HCT116 (cell line): ENCODE measurements at regions not wholly inside any gene's neighbourhood (a gene's known extent, or its start where the extent isn't known, plus 50 kb on each side); places are given as distances from the start of the nearest gene placed in this dataset.

Experiments
- ATAC-seq: fragments of 200-7000 bp; cut with Tn5 transposase; 2 replicates; pipeline ENCODE4 v1.9.1; 2020; ENCODE audit warnings: mild to moderate bottlenecking, moderate library complexity
- BruUV-seq: library from RNA; stranded (reverse); fragments of 400-500 nt; replicated peaks from 2 replicates; lab custom pipeline; 2021; lab: Mats Ljungman, UMichigan
- CTCF ChIA-PET: fragments of 300-600 bp; sonication (Branson Sonifier 250); formaldehyde crosslinking; loops from one replicate; lab custom pipeline; 2021; ENCODE audit warnings: antibody characterized with exemption; lab: Charles Lee
- POLR2A ChIA-PET: fragments of 300-600, 350-600 bp; sonication (Branson Sonifier 250); formaldehyde crosslinking; loops from one replicate; lab custom pipeline; 2021; ENCODE audit warnings: antibody characterized with exemption; lab: Charles Lee
- RAD21 ChIA-PET, 2 experiments: fragments of 300-600 bp; sonication (Branson Sonifier 250); formaldehyde crosslinking; loops; one replicate each; lab custom pipeline; 2023; ENCODE audit warnings: low total read pairs in 2 of 2; ENCODE audit not compliant: uncharacterized antibody in 2 of 2, unreplicated experiment in 2 of 2, low non-redundant PET in 1 of 2; lab: Charles Lee
- DNase-seq: peaks from one replicate; pipeline ENCODE4 v3.0.0-alpha.2; 2010; ENCODE audit warnings: low read depth, low spot score
- H2AFZ ChIP-seq: fragments of 200-600 bp; shearing (Covaris generic), sonication (generic); 2 replicates; pipeline ENCODE4 v1.6.1; 2017; ENCODE audit warnings: low read depth, mixed run types, mixed read lengths, antibody characterized with exemption, low read length; ENCODE audit not compliant: poor library complexity, severe bottlenecking
- H3K27ac ChIP-seq: 2 replicates; pipeline ENCODE4 v1.5.1; 2012; ENCODE audit warnings: low read depth, low read length
- H3K27me3 ChIP-seq: fragments of 200-600 bp; sonication (generic); 2 replicates; pipeline ENCODE4 v1.6.1; 2016; ENCODE audit warnings: mixed run types, low read length, mixed read lengths; ENCODE audit not compliant: insufficient read depth
- H3K36me3 ChIP-seq, 2 experiments: fragments of 200-500 bp in 1 of 2; fragments of 200-600 bp in 1 of 2; sonication (Bioruptor generic) in 1 of 2; sonication (generic) in 1 of 2; 2 replicates each; pipeline versions ENCODE4 v1.5.1 to v1.6.1; 2014 to 2016; ENCODE audit warnings: low read length in 2 of 2, inconsistent platforms in 1 of 2, mixed read lengths in 1 of 2, mixed run types in 1 of 2; ENCODE audit not compliant: insufficient read depth in 2 of 2, control insufficient read depth in 1 of 2
- H3K4me1 ChIP-seq, 2 experiments: fragments of 200-600 bp in 1 of 2; sonication (generic) in 1 of 2; 2 replicates each; pipeline versions ENCODE4 v1.5.1 to v1.6.1; 2012 to 2017; ENCODE audit warnings: low read length in 2 of 2, inconsistent platforms in 1 of 2, mild to moderate bottlenecking in 1 of 2, mixed read lengths in 1 of 2, mixed run types in 1 of 2, moderate library complexity in 1 of 2; ENCODE audit not compliant: insufficient read depth in 2 of 2, control insufficient read depth in 1 of 2
- H3K4me2 ChIP-seq: fragments of 200-600 bp; sonication (generic); 2 replicates; pipeline ENCODE4 v1.6.1; 2017; ENCODE audit warnings: mixed run types, low read length, mixed read lengths
- H3K4me3 ChIP-seq, 2 experiments: fragments of 200-600 bp in 1 of 2; sonication (generic) in 1 of 2; replicated peaks in 1 of 2; 2 replicates each; pipeline ENCODE4 v1.5.1; 2011 to 2016; ENCODE audit warnings: low read length in 2 of 2, control low read depth in 1 of 2, low read depth in 1 of 2, mild to moderate bottlenecking in 1 of 2, mixed read lengths in 1 of 2, mixed run types in 1 of 2
- H3K79me2 ChIP-seq: fragments of 200-600 bp; sonication (generic); 2 replicates; pipeline ENCODE4 v1.6.1; 2017; ENCODE audit warnings: mild to moderate bottlenecking, mixed run types, low read length, moderate library complexity, mixed read lengths; ENCODE audit not compliant: insufficient read depth
- H3K9ac ChIP-seq: fragments of 200-600 bp; sonication (generic); 2 replicates; pipeline ENCODE4 v1.6.1; 2016; ENCODE audit warnings: low read length, mixed read lengths
- H3K9me2 ChIP-seq: fragments of 200-600 bp; sonication (generic), shearing (Covaris generic); 2 replicates; pipeline ENCODE4 v1.6.1; 2017; ENCODE audit warnings: mixed run types, mild to moderate bottlenecking, moderate library complexity; ENCODE audit not compliant: insufficient read depth
- H3K9me3 ChIP-seq, 2 experiments: fragments of 200-500 bp in 1 of 2; fragments of 200-600 bp in 1 of 2; sonication (Bioruptor generic) in 1 of 2; sonication (generic) in 1 of 2; 2 replicates each; pipeline ENCODE4 v1.6.1; 2014 to 2017; ENCODE audit warnings: low read length in 2 of 2, mixed read lengths in 2 of 2, inconsistent platforms in 1 of 2, low read depth in 1 of 2, mild to moderate bottlenecking in 1 of 2, mixed run types in 1 of 2, moderate library complexity in 1 of 2; ENCODE audit not compliant: control insufficient read depth in 1 of 2, insufficient read depth in 1 of 2
- H4K20me1 ChIP-seq: fragments of 200-600 bp; sonication (generic), shearing (Covaris generic); 2 replicates; pipeline ENCODE4 v1.6.1; 2017; ENCODE audit warnings: mixed run types, mild to moderate bottlenecking, moderate library complexity; ENCODE audit not compliant: insufficient read depth
- CBX3 ChIP-seq: IDR thresholded peaks from 2 replicates; pipeline ENCODE4 v1.6.1; 2012; ENCODE audit warnings: low read depth
- CEBPB ChIP-seq: IDR thresholded peaks from 2 replicates; pipeline ENCODE4 v1.6.1; 2012; ENCODE audit warnings: low read depth
- ELF1 ChIP-seq: IDR thresholded peaks from 2 replicates; pipeline ENCODE4 v1.6.1; 2012; ENCODE audit warnings: low read depth, borderline replicate concordance
- EZH2 ChIP-seq: fragments of 200-600 bp; sonication (generic); IDR thresholded peaks from 2 replicates; pipeline ENCODE4 v1.6.1; 2017; ENCODE audit warnings: antibody characterized with exemption, mixed run types
- EZH2phosphoT487 ChIP-seq: fragments of 200-600 bp; IDR thresholded peaks from 2 replicates; pipeline ENCODE4 v1.6.1; 2018; ENCODE audit warnings: antibody characterized with exemption, borderline replicate concordance
- POLR2A ChIP-seq: IDR thresholded peaks from 2 replicates; pipeline ENCODE4 v1.7.0; 2011; ENCODE audit warnings: borderline replicate concordance; ENCODE audit not compliant: insufficient read depth, insufficient read length; ENCODE audit errors: extremely low read depth
- RAD21 ChIP-seq: IDR thresholded peaks from 2 replicates; pipeline ENCODE4 v1.6.1; 2012; ENCODE audit warnings: low read depth, mild to moderate bottlenecking
- SP1 ChIP-seq: IDR thresholded peaks from 2 replicates; pipeline ENCODE4 v1.6.1; 2012; ENCODE audit warnings: low read depth
- SRF ChIP-seq: IDR thresholded peaks from 2 replicates; pipeline ENCODE4 v1.6.1; 2012; ENCODE audit warnings: low read depth
- TCF7L2 ChIP-seq: IDR thresholded peaks from 2 replicates; pipeline ENCODE4 v1.7.0; 2011; ENCODE audit warnings: borderline replicate concordance, inconsistent platforms; ENCODE audit not compliant: insufficient read depth, insufficient read length; ENCODE audit errors: extremely low read depth
- YY1 ChIP-seq: IDR thresholded peaks from 2 replicates; pipeline ENCODE4 v1.6.1; 2011; ENCODE audit warnings: low read length, low read depth, moderate library complexity, mild to moderate bottlenecking; ENCODE audit not compliant: insufficient replicate concordance; ENCODE audit errors: extremely low read depth
- ZFX ChIP-seq: fragments of 450-650 bp; IDR thresholded peaks from 2 replicates; pipeline ENCODE4 v1.6.1; 2017
- intact Hi-C: fragments of 100-400 bp; cut with micrococcal nuclease; formaldehyde crosslinking; loops from 2 replicates; pipeline ENCODE4 v1.10.0; 2022
- TF ChIP-seq, protein P1 (sequence below): IDR thresholded peaks from 2 replicates; pipeline ENCODE4 v1.6.1; 2011; ENCODE audit warnings: mild to moderate bottlenecking, low read length, moderate library complexity; ENCODE audit not compliant: insufficient replicate concordance; ENCODE audit errors: extremely low read depth
- TF ChIP-seq, protein P2 (sequence below): IDR thresholded peaks from 2 replicates; pipeline ENCODE4 v1.6.1; 2012; ENCODE audit warnings: low read depth

DNA sequence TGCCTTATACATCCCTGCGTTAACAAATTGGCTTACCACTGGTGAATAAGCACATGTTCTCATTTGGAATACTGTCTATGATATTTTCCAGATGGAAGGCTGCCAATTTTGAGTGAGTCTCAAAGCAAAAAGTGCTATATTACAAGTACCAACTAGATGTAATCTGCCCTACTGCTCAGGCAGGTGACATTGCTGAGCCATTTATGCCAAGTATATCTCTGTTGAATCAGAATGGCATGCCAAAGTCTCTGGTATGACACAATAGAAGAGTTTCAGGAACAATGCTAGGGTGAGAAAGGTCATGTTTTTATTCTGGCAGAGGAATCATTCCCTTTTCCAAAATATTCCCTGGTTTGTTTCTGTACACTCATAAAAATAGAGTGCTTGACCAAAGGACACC is 356.5 kb downstream of the CDH9 start:
- no peak for DNase-seq
- no peaks in the 10 kb centered on the region for H4K20me1 ChIP-seq
- intact Hi-C loops, result no loop called here
- no peak overlapping the region for H2AFZ ChIP-seq
- H3K4me3 ChIP-seq, result no peak overlapping the region
- no peaks in the 10 kb centered on the region for H3K79me2 ChIP-seq
- ATAC-seq, result no peak
- CTCF ChIA-PET, result no interaction called here
- TF ChIP-seq EZH2phosphoT487, result no peak
- TF ChIP-seq SRF, result no peak
- no peak for TF ChIP-seq EZH2
- no peak for TF ChIP-seq ELF1
- no peak for TF ChIP-seq CBX3
- TF ChIP-seq POLR2A, result no peak
- POLR2A ChIA-PET, result no interaction called here
- H3K9me2 ChIP-seq, result no peaks in the 10 kb centered on the region
- H3K4me1 ChIP-seq, result no peaks in the 10 kb centered on the region
- H3K9ac ChIP-seq, result no peak overlapping the region
- no TSS peak for BruUV-seq
- H3K27me3 ChIP-seq, result no peaks in the 10 kb centered on the region
- H3K27ac ChIP-seq, result no peak overlapping the region
- no peaks in the 10 kb centered on the region for H3K36me3 ChIP-seq
- peaks cover 4 to 32% of the 10 kb centered on the region in 2 experiments; a peak in 2 of 4 replicates for H3K9me3 ChIP-seq
- H3K4me2 ChIP-seq, result no peak overlapping the region
- RAD21 ChIA-PET, result no interaction called here

DNA sequence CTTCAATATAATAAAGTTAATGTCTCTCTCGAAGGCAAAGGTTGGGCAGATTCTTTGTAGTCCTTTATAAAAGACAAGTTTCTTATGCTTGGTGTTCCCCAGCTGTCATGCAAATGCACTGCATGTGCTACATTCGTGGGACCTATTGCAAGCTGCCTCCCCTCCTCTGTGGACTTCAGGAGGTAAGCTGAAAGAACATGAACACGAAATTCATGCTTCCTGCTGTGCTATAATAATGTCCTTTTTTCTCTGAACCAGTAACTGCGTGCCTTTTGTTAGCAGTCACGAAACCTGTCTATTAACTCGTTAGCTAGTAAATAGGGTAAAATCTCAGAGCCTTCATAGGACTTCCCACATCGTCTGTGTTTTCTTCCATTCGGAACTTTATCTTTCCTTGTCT is 363.5 kb downstream of the CDH9 start:
- intact Hi-C loops, result no loop called here
- no peaks in the 10 kb centered on the region for H4K20me1 ChIP-seq
- ChIA-PET CTCF (no interaction called here), POLR2A (no interaction called here), RAD21 (no interaction called here)
- H3K27ac ChIP-seq, result no peak overlapping the region
- H3K79me2 ChIP-seq, result no peaks in the 10 kb centered on the region
- H3K4me1 ChIP-seq, result no peaks in the 10 kb centered on the region
- H3K9ac ChIP-seq, result no peak overlapping the region
- no peak for ATAC-seq
- no peaks in the 10 kb centered on the region for H3K9me2 ChIP-seq
- no TSS peak for BruUV-seq
- H3K4me2 ChIP-seq, result no peak overlapping the region
- no peak overlapping the region for H2AFZ ChIP-seq
- peaks cover 6 to 11% of the 10 kb centered on the region in 2 experiments; a peak in 2 of 4 replicates for H3K9me3 ChIP-seq
- no peaks in the 10 kb centered on the region for H3K36me3 ChIP-seq
- no peak overlapping the region for H3K4me3 ChIP-seq
- no peaks in the 10 kb centered on the region for H3K27me3 ChIP-seq
- no peak for DNase-seq
- TF ChIP-seq CEBPB, result no peak
- no peak for TF ChIP-seq ZFX
- no peak for TF ChIP-seq EZH2phosphoT487
- TF ChIP-seq, protein P1, sequence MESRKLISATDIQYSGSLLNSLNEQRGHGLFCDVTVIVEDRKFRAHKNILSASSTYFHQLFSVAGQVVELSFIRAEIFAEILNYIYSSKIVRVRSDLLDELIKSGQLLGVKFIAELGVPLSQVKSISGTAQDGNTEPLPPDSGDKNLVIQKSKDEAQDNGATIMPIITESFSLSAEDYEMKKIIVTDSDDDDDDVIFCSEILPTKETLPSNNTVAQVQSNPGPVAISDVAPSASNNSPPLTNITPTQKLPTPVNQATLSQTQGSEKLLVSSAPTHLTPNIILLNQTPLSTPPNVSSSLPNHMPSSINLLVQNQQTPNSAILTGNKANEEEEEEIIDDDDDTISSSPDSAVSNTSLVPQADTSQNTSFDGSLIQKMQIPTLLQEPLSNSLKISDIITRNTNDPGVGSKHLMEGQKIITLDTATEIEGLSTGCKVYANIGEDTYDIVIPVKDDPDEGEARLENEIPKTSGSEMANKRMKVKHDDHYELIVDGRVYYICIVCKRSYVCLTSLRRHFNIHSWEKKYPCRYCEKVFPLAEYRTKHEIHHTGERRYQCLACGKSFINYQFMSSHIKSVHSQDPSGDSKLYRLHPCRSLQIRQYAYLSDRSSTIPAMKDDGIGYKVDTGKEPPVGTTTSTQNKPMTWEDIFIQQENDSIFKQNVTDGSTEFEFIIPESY, result no peak
- TF ChIP-seq SP1, result no peak
- TF ChIP-seq SRF, result no peak
- TF ChIP-seq YY1, result no peak
- TF ChIP-seq RAD21, result no peak
- no peak for TF ChIP-seq TCF7L2
- TF ChIP-seq, protein P2, sequence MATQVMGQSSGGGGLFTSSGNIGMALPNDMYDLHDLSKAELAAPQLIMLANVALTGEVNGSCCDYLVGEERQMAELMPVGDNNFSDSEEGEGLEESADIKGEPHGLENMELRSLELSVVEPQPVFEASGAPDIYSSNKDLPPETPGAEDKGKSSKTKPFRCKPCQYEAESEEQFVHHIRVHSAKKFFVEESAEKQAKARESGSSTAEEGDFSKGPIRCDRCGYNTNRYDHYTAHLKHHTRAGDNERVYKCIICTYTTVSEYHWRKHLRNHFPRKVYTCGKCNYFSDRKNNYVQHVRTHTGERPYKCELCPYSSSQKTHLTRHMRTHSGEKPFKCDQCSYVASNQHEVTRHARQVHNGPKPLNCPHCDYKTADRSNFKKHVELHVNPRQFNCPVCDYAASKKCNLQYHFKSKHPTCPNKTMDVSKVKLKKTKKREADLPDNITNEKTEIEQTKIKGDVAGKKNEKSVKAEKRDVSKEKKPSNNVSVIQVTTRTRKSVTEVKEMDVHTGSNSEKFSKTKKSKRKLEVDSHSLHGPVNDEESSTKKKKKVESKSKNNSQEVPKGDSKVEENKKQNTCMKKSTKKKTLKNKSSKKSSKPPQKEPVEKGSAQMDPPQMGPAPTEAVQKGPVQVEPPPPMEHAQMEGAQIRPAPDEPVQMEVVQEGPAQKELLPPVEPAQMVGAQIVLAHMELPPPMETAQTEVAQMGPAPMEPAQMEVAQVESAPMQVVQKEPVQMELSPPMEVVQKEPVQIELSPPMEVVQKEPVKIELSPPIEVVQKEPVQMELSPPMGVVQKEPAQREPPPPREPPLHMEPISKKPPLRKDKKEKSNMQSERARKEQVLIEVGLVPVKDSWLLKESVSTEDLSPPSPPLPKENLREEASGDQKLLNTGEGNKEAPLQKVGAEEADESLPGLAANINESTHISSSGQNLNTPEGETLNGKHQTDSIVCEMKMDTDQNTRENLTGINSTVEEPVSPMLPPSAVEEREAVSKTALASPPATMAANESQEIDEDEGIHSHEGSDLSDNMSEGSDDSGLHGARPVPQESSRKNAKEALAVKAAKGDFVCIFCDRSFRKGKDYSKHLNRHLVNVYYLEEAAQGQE, result no peak
